ENCODE measurements at regions not wholly inside any gene's neighbourhood (a gene's known extent, or its start where the extent isn't known, plus 50 kb on each side); places are given as distances from the start of the nearest gene placed in this dataset.
"Not testable (repeated sequence)": the region's sequence is repeated elsewhere in the genome, so short reads cannot be mapped to it uniquely, and the experiment has no call there.

DNA sequence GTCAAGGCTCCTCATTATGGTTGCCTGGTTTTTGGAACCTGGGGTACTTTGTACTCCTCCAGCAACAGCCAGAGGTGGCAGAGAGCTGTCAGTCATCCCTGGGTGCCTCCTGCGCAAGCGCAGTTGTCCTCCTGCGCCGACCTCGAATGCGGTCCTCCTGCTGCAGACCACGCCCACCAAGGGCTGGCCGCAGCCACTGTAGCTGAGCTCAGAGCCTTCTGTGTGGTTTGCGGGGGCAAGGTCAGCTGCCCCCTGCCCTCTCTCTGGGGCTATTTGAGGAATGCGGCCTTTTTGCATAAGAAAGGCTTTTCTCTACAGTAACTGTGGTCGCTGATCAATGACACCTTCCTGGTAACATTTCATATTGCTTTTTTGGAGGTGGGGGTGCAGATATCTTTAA lies 131.3 kb upstream of the SNRPN start:
- no peak overlapping the region for H3K27ac ChIP-seq (ENCODE audit: low read depth, low read length)
- H3K9ac ChIP-seq (ENCODE audit: low read length in 5 of 5) = no peak overlapping the region
- no peaks in the 10 kb centered on the region for H3K27me3 ChIP-seq (ENCODE audit: control insufficient read depth in 5 of 5, insufficient read depth in 4 of 5, low read length in 5 of 5)
- no peak overlapping the region for H3K4me3 ChIP-seq (ENCODE audit: low read depth in 1 of 5, low read length in 5 of 5)
- H3K9me3 ChIP-seq (ENCODE audit: control insufficient read depth in 5 of 5, low read length in 5 of 5) = peaks cover 0 to 12% (median 8%) of the 10 kb centered on the region in 5 donors
- no peaks in the 10 kb centered on the region for H3K36me3 ChIP-seq (ENCODE audit: control insufficient read depth in 5 of 5, insufficient read depth in 5 of 5, low read length in 5 of 5)
- H3K4me1 ChIP-seq (ENCODE audit: control insufficient read depth in 5 of 5, insufficient read depth in 5 of 5, low read length in 5 of 5) = no peaks in the 10 kb centered on the region

DNA sequence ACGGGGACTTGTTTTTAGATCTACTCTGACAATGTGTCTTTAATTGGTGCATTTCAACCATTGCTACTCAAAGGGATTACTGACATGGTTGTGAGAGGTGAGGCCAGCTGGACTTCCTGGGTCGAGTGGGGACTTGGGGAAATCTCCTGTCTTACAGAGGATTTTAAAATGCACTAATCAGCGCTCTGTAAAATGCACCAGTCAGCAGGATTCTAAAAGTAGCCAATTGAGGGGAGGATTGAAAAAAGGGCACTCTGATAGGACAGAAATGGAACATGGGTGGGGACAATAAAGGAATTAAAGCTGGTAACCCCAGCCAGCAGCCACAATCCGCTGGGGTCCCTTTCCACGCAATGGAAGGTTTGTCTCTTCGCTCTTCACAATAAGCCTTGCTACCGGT lies 122.5 kb upstream of the SNRPN start:
- no peak overlapping the region for H3K27ac ChIP-seq (ENCODE audit: low read depth, low read length)
- H3K27me3 ChIP-seq (ENCODE audit: control insufficient read depth in 5 of 5, insufficient read depth in 4 of 5, low read length in 5 of 5) = no peaks in the 10 kb centered on the region
- H3K9ac ChIP-seq (ENCODE audit: low read length in 5 of 5) = no peak overlapping the region
- H3K4me3 ChIP-seq (ENCODE audit: low read depth in 1 of 5, low read length in 5 of 5) = no peak overlapping the region
- peaks cover 0 to 8% (median 0%) of the 10 kb centered on the region in 5 donors for H3K9me3 ChIP-seq (ENCODE audit: control insufficient read depth in 5 of 5, low read length in 5 of 5)
- H3K4me1 ChIP-seq (ENCODE audit: control insufficient read depth in 5 of 5, insufficient read depth in 5 of 5, low read length in 5 of 5) = no peaks in the 10 kb centered on the region
- H3K36me3 ChIP-seq (ENCODE audit: control insufficient read depth in 5 of 5, insufficient read depth in 5 of 5, low read length in 5 of 5) = no peaks in the 10 kb centered on the region

DNA sequence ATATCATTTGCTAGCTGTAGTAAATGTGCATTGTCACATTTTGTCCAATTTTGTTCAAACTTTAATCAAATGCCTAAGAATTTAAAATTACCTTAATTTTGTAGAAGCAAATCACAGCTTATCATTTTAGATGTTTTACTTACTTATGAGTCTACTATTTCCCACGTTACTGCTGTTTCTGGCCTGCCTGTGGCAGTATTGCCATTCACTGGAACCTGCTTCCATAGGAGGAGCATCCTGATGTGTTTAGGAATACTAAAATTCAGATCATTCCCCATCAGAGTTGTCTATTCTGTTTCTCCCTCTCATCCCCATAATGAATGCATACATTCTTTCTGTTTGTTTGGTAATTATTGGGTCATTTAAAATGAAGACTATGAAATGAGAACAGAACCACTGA lies 119.5 kb upstream of the SNRPN start:
- Histone ChIP-seq H3K4me1 (ENCODE audit: control insufficient read depth in 5 of 5, insufficient read depth in 5 of 5, low read length in 5 of 5) (no peaks in the 10 kb centered on the region), H3K9me3 (ENCODE audit: control insufficient read depth in 5 of 5, low read length in 5 of 5) (peaks cover 0 to 9% (median 5%) of the 10 kb centered on the region in 5 donors), H3K4me3 (ENCODE audit: low read depth in 1 of 5, low read length in 5 of 5) (no peak overlapping the region), H3K36me3 (ENCODE audit: control insufficient read depth in 5 of 5, insufficient read depth in 5 of 5, low read length in 5 of 5) (no peaks in the 10 kb centered on the region), H3K27me3 (ENCODE audit: control insufficient read depth in 5 of 5, insufficient read depth in 4 of 5, low read length in 5 of 5) (no peaks in the 10 kb centered on the region), H3K9ac (ENCODE audit: low read length in 5 of 5) (no peak overlapping the region), H3K27ac (ENCODE audit: low read depth, low read length) (no peak overlapping the region)

DNA sequence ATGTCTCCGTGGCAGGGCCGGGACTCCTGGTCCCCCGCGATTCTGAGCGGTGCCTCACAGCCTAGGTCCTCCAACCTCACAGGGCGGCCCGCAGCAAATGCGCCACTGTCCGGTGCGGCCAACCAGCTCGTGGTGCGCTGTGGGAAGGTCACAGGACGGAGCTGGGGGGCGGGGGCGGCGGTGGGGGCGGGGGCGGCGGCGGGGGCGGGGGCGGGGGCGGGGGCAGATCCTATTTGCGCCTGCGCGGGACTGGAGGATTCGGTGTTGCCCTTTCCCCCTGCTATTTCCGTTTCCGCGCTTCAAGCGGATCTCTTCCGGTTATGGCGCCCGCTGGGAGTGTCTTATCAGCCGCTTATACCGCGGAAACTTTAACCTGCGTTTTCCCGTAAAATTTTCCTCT lies 106.7 kb upstream of the SNRPN start:
- H3K4me1 ChIP-seq (ENCODE audit: control insufficient read depth in 5 of 5, insufficient read depth in 5 of 5, low read length in 5 of 5) = peaks cover 0 to 4% (median 0%) of the 10 kb centered on the region in 5 donors
- H3K4me3 ChIP-seq (ENCODE audit: low read depth in 1 of 5, low read length in 5 of 5) = peak overlapping the region; percentile 43 to 67 (median 56)
- H3K9me3 ChIP-seq (ENCODE audit: control insufficient read depth in 5 of 5, low read length in 5 of 5) = peaks cover 0 to 4% (median 4%) of the 10 kb centered on the region in 5 donors
- no peaks in the 10 kb centered on the region for H3K36me3 ChIP-seq (ENCODE audit: control insufficient read depth in 5 of 5, insufficient read depth in 5 of 5, low read length in 5 of 5)
- no peak overlapping the region for H3K9ac ChIP-seq (ENCODE audit: low read length in 5 of 5)
- H3K27ac ChIP-seq (ENCODE audit: low read depth, low read length) = no peak overlapping the region
- H3K27me3 ChIP-seq (ENCODE audit: control insufficient read depth in 5 of 5, insufficient read depth in 4 of 5, low read length in 5 of 5) = no peaks in the 10 kb centered on the region

DNA sequence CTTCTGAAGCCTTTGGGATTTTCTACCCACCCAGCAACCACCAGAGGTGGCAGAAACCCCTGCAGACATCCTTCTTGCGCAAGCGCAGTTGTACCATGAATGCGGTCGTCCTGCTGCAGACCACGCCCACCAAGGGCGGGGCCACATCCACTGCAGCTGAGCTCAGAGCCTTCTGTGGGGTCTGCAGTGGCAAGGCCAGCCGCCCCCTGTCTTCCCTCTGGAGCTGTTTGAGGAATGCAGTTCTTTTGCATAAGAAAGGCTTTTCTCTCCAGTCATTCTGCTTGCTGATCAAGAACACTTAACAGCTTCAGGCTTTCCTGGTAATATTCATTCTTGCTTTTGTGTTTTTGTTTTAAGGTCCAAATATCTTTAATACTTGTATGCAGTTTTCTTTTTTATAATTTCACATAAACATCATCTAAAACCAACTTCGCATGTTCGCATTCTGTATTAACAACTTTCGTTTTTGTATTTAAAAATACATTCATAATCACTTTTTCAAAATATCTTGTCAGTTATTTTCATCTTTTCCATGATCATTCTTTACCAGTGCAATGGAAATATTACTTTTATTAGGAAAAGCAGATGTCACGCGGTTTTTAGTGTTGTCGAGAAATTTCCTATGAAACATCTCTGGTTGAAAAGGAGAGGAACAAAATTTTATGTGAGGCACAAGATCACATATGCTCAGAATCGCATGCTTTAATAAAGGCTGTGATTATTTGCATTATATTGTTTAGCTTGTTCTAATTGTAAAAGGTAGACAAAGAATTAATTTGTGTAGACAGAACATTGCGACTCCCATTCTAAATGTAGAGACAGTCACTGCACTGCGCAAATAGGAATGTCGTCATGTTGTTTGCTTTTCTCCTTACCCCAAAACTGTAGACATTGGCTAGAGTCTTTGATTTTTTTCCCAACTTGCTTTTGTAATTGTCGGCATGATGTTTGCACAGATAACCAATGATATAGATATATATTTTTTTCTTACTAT lies 98.1 kb upstream of the SNRPN start:
- no peaks in the 10 kb centered on the region for H3K4me1 ChIP-seq (ENCODE audit: control insufficient read depth in 5 of 5, insufficient read depth in 5 of 5, low read length in 5 of 5)
- no peak overlapping the region for H3K9ac ChIP-seq (ENCODE audit: low read length in 5 of 5)
- H3K9me3 ChIP-seq (ENCODE audit: control insufficient read depth in 5 of 5, low read length in 5 of 5) = peaks cover 0 to 3% (median 0%) of the 10 kb centered on the region in 5 donors
- H3K27ac ChIP-seq (ENCODE audit: low read depth, low read length) = no peak overlapping the region
- peaks cover 0 to 2% (median 0%) of the 10 kb centered on the region in 5 donors for H3K27me3 ChIP-seq (ENCODE audit: control insufficient read depth in 5 of 5, insufficient read depth in 4 of 5, low read length in 5 of 5)
- no peaks in the 10 kb centered on the region for H3K36me3 ChIP-seq (ENCODE audit: control insufficient read depth in 5 of 5, insufficient read depth in 5 of 5, low read length in 5 of 5)
- H3K4me3 ChIP-seq (ENCODE audit: low read depth in 1 of 5, low read length in 5 of 5) = no peak overlapping the region

DNA sequence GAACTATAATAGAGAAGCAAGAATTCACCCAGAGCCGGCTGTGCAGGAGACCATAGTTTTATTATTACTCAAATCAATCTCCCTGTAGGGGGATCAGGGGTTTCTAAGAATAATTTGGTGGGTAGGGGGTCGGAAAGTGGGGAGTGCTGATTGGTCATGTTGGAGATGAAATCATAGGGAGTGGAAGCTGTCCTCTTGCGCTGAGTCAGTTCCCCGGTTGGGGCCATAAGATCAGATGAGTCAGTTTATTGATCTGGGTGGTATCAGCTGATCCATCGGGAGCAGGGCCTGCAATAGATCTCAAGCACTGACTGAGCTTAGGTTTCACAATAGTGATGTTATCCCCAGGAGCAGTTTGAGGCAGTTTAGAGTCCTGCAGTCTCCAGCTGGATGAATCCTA lies 97.0 kb upstream of the SNRPN start:
- H3K27me3 ChIP-seq (ENCODE audit: control insufficient read depth in 5 of 5, insufficient read depth in 4 of 5, low read length in 5 of 5) = peaks cover 0 to 2% (median 0%) of the 10 kb centered on the region in 5 donors
- no peaks in the 10 kb centered on the region for H3K4me1 ChIP-seq (ENCODE audit: control insufficient read depth in 5 of 5, insufficient read depth in 5 of 5, low read length in 5 of 5)
- H3K4me3 ChIP-seq (ENCODE audit: low read depth in 1 of 5, low read length in 5 of 5) = no peak overlapping the region
- H3K9ac ChIP-seq (ENCODE audit: low read length in 5 of 5) = no peak overlapping the region
- no peaks in the 10 kb centered on the region for H3K36me3 ChIP-seq (ENCODE audit: control insufficient read depth in 5 of 5, insufficient read depth in 5 of 5, low read length in 5 of 5)
- H3K9me3 ChIP-seq (ENCODE audit: control insufficient read depth in 5 of 5, low read length in 5 of 5) = peaks cover 0 to 3% (median 0%) of the 10 kb centered on the region in 5 donors
- H3K27ac ChIP-seq (ENCODE audit: low read depth, low read length) = no peak overlapping the region

DNA sequence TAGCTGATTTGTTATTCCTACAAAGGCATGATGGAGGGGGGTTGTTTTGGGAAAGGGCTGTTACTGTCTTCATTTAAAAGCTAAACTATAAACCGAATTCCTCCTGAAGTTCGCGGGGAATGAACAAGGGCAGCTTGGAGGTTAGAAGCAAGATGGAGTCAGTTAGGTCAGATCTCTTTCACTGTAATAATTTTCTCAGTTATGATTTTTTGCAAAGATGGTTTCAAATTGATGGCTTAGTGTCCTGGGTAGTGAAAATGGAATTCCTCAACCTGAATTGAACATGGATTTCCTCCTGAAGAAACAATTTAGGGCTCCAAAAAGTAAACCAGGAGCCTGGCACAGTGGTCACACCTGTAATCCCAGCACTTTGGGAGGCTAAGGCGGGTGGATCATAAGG lies 96.6 kb upstream of the SNRPN start:
- not testable (repeated sequence) for H3K36me3 ChIP-seq (ENCODE audit: control insufficient read depth in 5 of 5, insufficient read depth in 5 of 5, low read length in 5 of 5); H3K27ac ChIP-seq (ENCODE audit: low read depth, low read length); H3K4me3 ChIP-seq (ENCODE audit: low read depth in 1 of 5, low read length in 5 of 5)

DNA sequence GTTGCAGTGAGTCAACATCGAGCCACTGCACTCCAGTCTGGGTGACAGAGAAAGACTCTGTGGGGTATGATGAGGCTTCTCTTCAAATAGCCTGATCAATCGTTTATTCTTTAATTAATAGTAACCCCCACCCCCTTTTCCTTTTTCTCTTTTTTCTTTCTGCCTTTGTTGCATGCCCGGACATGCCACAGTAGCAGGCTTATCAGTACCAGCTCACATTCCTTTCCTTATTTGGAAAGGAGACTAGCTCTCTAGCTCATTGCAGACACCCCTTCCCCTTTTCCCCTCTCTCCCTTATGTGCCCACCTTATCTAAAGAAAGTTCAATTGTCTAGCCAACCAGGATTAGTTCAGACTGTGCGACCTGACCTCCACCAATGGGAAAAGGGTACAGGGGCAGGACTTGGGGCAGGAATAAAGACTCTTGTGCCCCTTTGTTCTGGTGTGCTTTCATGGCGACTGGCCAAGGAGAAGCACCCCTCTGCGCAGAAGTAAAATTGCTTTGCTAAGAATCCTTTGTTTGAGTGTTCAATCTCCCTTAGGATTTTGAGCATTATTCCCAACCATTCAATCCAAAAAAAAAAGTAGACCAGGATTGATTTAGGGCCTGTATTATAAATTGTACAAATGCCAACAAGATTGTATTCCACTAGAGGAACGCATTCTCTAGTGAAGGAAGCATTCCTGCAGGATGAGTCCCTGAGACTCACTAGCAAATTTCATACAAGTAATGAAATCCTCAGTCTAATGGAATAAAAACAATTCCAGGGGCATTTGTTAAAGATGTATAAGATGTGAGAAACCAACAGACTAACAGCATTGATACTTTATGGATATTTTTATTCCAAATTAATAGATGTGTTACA lies 95.8 kb upstream of the SNRPN start:
- H3K27ac ChIP-seq (ENCODE audit: low read depth, low read length) = no peak overlapping the region
- peaks cover 0 to 3% (median 0%) of the 10 kb centered on the region in 5 donors for H3K9me3 ChIP-seq (ENCODE audit: control insufficient read depth in 5 of 5, low read length in 5 of 5)
- H3K4me3 ChIP-seq (ENCODE audit: low read depth in 1 of 5, low read length in 5 of 5) = no peak overlapping the region
- no peak overlapping the region for H3K9ac ChIP-seq (ENCODE audit: low read length in 5 of 5)
- H3K36me3 ChIP-seq (ENCODE audit: control insufficient read depth in 5 of 5, insufficient read depth in 5 of 5, low read length in 5 of 5) = no peaks in the 10 kb centered on the region
- peaks cover 0 to 2% (median 0%) of the 10 kb centered on the region in 5 donors for H3K27me3 ChIP-seq (ENCODE audit: control insufficient read depth in 5 of 5, insufficient read depth in 4 of 5, low read length in 5 of 5)
- no peaks in the 10 kb centered on the region for H3K4me1 ChIP-seq (ENCODE audit: control insufficient read depth in 5 of 5, insufficient read depth in 5 of 5, low read length in 5 of 5)

More for the DNA sequence above, 96.6 kb upstream of the SNRPN start:
- H3K9me3 ChIP-seq (ENCODE audit: control insufficient read depth in 5 of 5, low read length in 5 of 5); H3K27me3 ChIP-seq (ENCODE audit: control insufficient read depth in 5 of 5, insufficient read depth in 4 of 5, low read length in 5 of 5); H3K9ac ChIP-seq (ENCODE audit: low read length in 5 of 5); H3K4me1 ChIP-seq (ENCODE audit: control insufficient read depth in 5 of 5, insufficient read depth in 5 of 5, low read length in 5 of 5): not testable (repeated sequence)

DNA sequence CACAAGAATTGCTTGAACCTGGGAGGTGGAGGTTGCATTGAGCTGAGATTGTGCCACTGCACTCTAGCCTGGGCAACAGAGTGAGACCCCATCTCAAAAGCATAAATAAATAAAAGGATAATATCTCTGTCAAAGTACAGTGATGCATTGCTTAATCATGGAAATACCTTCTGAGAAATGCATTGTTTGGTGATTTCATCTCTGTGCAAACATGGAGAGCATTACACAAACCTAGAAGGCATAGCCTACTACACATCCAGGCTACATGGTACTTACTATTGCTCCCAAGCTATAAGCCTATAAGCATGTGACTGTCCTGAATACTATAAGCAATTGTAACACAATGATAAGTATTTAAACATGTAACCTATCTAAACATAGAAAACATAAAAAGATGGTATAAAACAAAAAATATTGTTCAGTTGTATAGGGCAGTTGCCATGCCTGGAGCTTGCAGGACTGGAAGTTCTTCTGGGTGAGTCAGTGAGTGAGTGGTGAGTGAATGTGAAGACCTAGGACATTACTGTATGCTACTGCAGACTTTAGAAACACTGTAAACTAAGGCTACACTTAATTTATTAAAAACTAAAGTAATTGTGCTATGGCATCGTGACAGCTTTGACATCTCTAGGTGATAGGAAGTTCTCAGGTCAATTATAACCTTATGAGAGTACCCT lies 93.6 kb upstream of the SNRPN start:
- no peak overlapping the region for H3K4me3 ChIP-seq (ENCODE audit: low read depth in 1 of 5, low read length in 5 of 5)
- H3K36me3 ChIP-seq (ENCODE audit: control insufficient read depth in 5 of 5, insufficient read depth in 5 of 5, low read length in 5 of 5) = no peaks in the 10 kb centered on the region
- H3K9ac ChIP-seq (ENCODE audit: low read length in 5 of 5) = no peak overlapping the region
- H3K27me3 ChIP-seq (ENCODE audit: control insufficient read depth in 5 of 5, insufficient read depth in 4 of 5, low read length in 5 of 5) = peaks cover 0 to 2% (median 0%) of the 10 kb centered on the region in 5 donors
- H3K4me1 ChIP-seq (ENCODE audit: control insufficient read depth in 5 of 5, insufficient read depth in 5 of 5, low read length in 5 of 5) = no peaks in the 10 kb centered on the region
- no peak overlapping the region for H3K27ac ChIP-seq (ENCODE audit: low read depth, low read length)
- peaks cover 0 to 6% (median 2%) of the 10 kb centered on the region in 5 donors for H3K9me3 ChIP-seq (ENCODE audit: control insufficient read depth in 5 of 5, low read length in 5 of 5)

Data from subcutaneous abdominal adipose tissue (tissue), 5 donors.